Mesenchymal stem cell (in vitro differentiated cells and primary cell): ENCODE measurements at regions not wholly inside any gene's neighbourhood (a gene's known extent, or its start where the extent isn't known, plus 50 kb on each side); places are given as distances from the start of the nearest gene placed in this dataset.

Experiments
- DNase-seq: peaks from one replicate; pipeline ENCODE4 v3.0.0-alpha.2; 2013
- H2AFZ ChIP-seq: one replicate; pipeline ENCODE4 v1.6.1; 2013; ENCODE audit warnings: low read depth, mild to moderate bottlenecking, control low read depth, inconsistent platforms, low read length, moderate library complexity
- H2AK5ac ChIP-seq: 2 replicates; pipeline ENCODE4 v1.6.1; 2013; ENCODE audit warnings: low read length, moderate library complexity, mild to moderate bottlenecking, inconsistent platforms; ENCODE audit not compliant: severe bottlenecking
- H2BK120ac ChIP-seq: one replicate; pipeline ENCODE4 v1.6.1; 2013; ENCODE audit warnings: low read depth, mild to moderate bottlenecking, inconsistent platforms, low read length, moderate library complexity
- H2BK12ac ChIP-seq, 2 experiments: one replicate each; pipeline ENCODE4 v1.6.1; 2013; ENCODE audit warnings: inconsistent platforms in 2 of 2, low read length in 2 of 2, mild to moderate bottlenecking in 2 of 2, moderate library complexity in 2 of 2, control low read depth in 1 of 2
- H2BK15ac ChIP-seq: one replicate; pipeline ENCODE4 v1.6.1; 2013; ENCODE audit warnings: mild to moderate bottlenecking, low read depth, inconsistent platforms; ENCODE audit not compliant: poor library complexity, severe bottlenecking
- H2BK5ac ChIP-seq: 2 replicates; pipeline ENCODE4 v1.6.1; 2013; ENCODE audit warnings: low read depth, mild to moderate bottlenecking, low read length, control low read depth, inconsistent platforms; ENCODE audit not compliant: poor library complexity, severe bottlenecking
- H3K14ac ChIP-seq, 2 experiments: one replicate each; pipeline ENCODE4 v1.6.1; 2013; ENCODE audit warnings: inconsistent platforms in 2 of 2, low read length in 2 of 2, control low read depth in 1 of 2, mild to moderate bottlenecking in 1 of 2, moderate library complexity in 1 of 2
- H3K18ac ChIP-seq, 2 experiments: one replicate each; pipeline ENCODE4 v1.6.1; 2013; ENCODE audit warnings: inconsistent platforms in 2 of 2, low read length in 2 of 2, control low read depth in 1 of 2, low read depth in 1 of 2, mild to moderate bottlenecking in 1 of 2
- H3K23ac ChIP-seq, 2 experiments: one replicate each; pipeline ENCODE4 v1.6.1; 2013; ENCODE audit warnings: inconsistent platforms in 2 of 2, low read length in 2 of 2, mild to moderate bottlenecking in 2 of 2, moderate library complexity in 2 of 2, control low read depth in 1 of 2
- H3K27ac ChIP-seq: 2 replicates; pipeline ENCODE4 v1.5.1; 2013; ENCODE audit warnings: mild to moderate bottlenecking, moderate library complexity, low read length, control low read depth, inconsistent platforms; ENCODE audit not compliant: poor library complexity, severe bottlenecking
- H3K27me3 ChIP-seq, 2 experiments: 2 replicates each; pipeline versions ENCODE4 v1.6.1 to v1.7.0; 2013; ENCODE audit warnings: low read length in 2 of 2, mild to moderate bottlenecking in 2 of 2, moderate library complexity in 2 of 2, control low read depth in 1 of 2, inconsistent platforms in 1 of 2; ENCODE audit not compliant: control insufficient read depth in 1 of 2, insufficient read depth in 1 of 2
- H3K36me3 ChIP-seq, 2 experiments: 2 replicates each; pipeline versions ENCODE4 v1.6.1 to v1.7.0; 2013; ENCODE audit warnings: low read length in 2 of 2, control low read depth in 1 of 2, inconsistent platforms in 1 of 2, low read depth in 1 of 2, mild to moderate bottlenecking in 1 of 2; ENCODE audit not compliant: insufficient read depth in 2 of 2, control insufficient read depth in 1 of 2
- H3K4ac ChIP-seq, 2 experiments: one replicate each; pipeline ENCODE4 v1.6.1; 2013; ENCODE audit warnings: inconsistent platforms in 2 of 2, low read length in 2 of 2, mild to moderate bottlenecking in 2 of 2, moderate library complexity in 2 of 2, control low read depth in 1 of 2, low read depth in 1 of 2
- H3K4me1 ChIP-seq: 2 replicates; pipeline ENCODE4 v1.6.1; 2013; ENCODE audit warnings: low read depth, low read length, control low read depth; ENCODE audit not compliant: control insufficient read depth, insufficient read depth
- H3K4me2 ChIP-seq: 2 replicates; pipeline ENCODE4 v1.6.1; 2013; ENCODE audit warnings: low read length, mild to moderate bottlenecking, inconsistent platforms; ENCODE audit not compliant: poor library complexity, severe bottlenecking
- H3K4me3 ChIP-seq, 2 experiments: 2 replicates each; pipeline versions ENCODE4 v1.5.1 to v1.7.0; 2013; ENCODE audit warnings: low read length in 2 of 2, mild to moderate bottlenecking in 2 of 2, control low read depth in 1 of 2, low read depth in 1 of 2; ENCODE audit not compliant: insufficient read depth in 1 of 2
- H3K79me1 ChIP-seq: replicated peaks from 2 replicates; pipeline ENCODE4 v1.6.1; 2013; ENCODE audit warnings: mild to moderate bottlenecking, control low read depth, low read length, inconsistent platforms; ENCODE audit not compliant: poor library complexity, severe bottlenecking
- H3K9ac ChIP-seq: 2 replicates; pipeline ENCODE4 v1.7.0; 2013; ENCODE audit warnings: mild to moderate bottlenecking, low read length, moderate library complexity
- H3K9me3 ChIP-seq: 2 replicates; pipeline ENCODE4 v1.7.0; 2013; ENCODE audit warnings: mild to moderate bottlenecking, low read length; ENCODE audit not compliant: control insufficient read depth
- H4K8ac ChIP-seq: one replicate; pipeline ENCODE4 v1.6.1; 2013; ENCODE audit warnings: inconsistent platforms, mild to moderate bottlenecking, low read length, moderate library complexity
- H4K91ac ChIP-seq: one replicate; pipeline ENCODE4 v1.6.1; 2013; ENCODE audit warnings: mild to moderate bottlenecking, low read length, inconsistent platforms
- WGBS: methylation state at CpG from one replicate; pipeline ENCODE4 v1.1.7; 2013; ENCODE audit warnings: mixed read lengths; 5-methylcytosine and 5-hydroxymethylcytosine counted together

DNA sequence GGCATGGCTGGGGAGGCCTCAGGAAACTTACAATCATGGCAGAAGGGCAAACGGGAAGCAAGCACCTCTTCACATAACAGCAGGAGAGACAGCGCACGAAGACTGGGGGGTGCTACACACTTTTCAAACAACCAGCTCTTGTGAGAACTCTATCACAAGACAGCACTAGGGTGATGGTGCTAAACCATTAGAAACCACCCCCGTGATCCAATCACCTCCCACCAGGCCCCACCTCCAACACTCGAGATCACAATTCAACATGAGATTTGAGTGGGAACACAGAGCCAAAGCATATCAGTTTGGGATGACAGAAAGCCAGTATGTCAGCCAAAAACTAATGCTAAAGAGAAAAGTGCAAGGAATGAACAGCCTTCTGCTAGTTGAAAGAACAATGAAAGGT lies 309.8 kb upstream of the CCDC54 start:
- no peaks in the 10 kb centered on the region for H3K9me3 ChIP-seq
- H2BK120ac ChIP-seq, result no peak overlapping the region
- H3K14ac ChIP-seq, result no peak overlapping the region
- no peak overlapping the region for H2BK15ac ChIP-seq
- no peaks in the 10 kb centered on the region for H3K79me1 ChIP-seq
- over 99% methylated on average over 5 of the region's 5 CpGs for WGBS
- H3K27ac ChIP-seq, result no peak overlapping the region
- H3K4me2 ChIP-seq, result no peak overlapping the region
- no peak for DNase-seq
- no peak overlapping the region for H2AK5ac ChIP-seq
- H3K9ac ChIP-seq, result no peak overlapping the region
- peak overlapping the region in 1 of 2 experiments; percentile 42 for H2BK12ac ChIP-seq
- no peak overlapping the region for H3K23ac ChIP-seq
- H3K36me3 ChIP-seq, result no peaks in the 10 kb centered on the region
- H2BK5ac ChIP-seq, result no peak overlapping the region
- no peak overlapping the region for H4K91ac ChIP-seq
- no peaks in the 10 kb centered on the region for H3K4me1 ChIP-seq
- no peak overlapping the region for H3K18ac ChIP-seq
- H2AFZ ChIP-seq, result no peak overlapping the region
- no peak overlapping the region for H3K4me3 ChIP-seq
- no peak overlapping the region for H3K4ac ChIP-seq
- no peak overlapping the region for H4K8ac ChIP-seq
- no peaks in the 10 kb centered on the region for H3K27me3 ChIP-seq

DNA sequence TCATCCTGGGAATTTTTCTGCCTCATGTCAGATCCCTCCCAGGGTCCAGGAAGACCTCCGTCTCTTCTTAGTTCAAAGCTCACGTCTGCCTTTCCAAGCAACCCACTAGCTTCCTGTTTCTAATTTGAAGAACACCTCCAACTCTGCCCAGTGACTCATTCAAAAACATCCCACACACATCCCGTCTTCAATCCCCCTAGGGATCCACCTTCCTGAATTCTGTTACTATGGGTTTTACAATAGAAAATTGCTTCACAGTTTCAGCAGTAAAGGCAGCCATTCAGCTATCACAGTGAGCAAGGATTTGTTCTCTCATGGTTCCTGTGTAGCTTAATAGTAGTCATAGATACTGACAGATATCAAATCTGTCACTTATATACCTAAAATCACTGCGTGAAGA lies 308.3 kb upstream of the CCDC54 start:
- no peak overlapping the region for H2BK15ac ChIP-seq
- no peak overlapping the region for H3K23ac ChIP-seq
- no peak overlapping the region for H2BK12ac ChIP-seq
- no peak overlapping the region for H4K91ac ChIP-seq
- peak; percentile 50 for DNase-seq
- no peak overlapping the region for H3K4ac ChIP-seq
- no peaks in the 10 kb centered on the region for H3K9me3 ChIP-seq
- H2BK5ac ChIP-seq, result no peak overlapping the region
- no peak overlapping the region for H2BK120ac ChIP-seq
- H2AK5ac ChIP-seq, result no peak overlapping the region
- H3K4me1 ChIP-seq, result no peaks in the 10 kb centered on the region
- peak overlapping the region; percentile 22 for H3K4me2 ChIP-seq
- H3K27ac ChIP-seq, result peak overlapping the region; percentile 3
- H3K14ac ChIP-seq, result no peak overlapping the region
- H3K4me3 ChIP-seq, result no peak overlapping the region
- no peaks in the 10 kb centered on the region for H3K36me3 ChIP-seq
- H2AFZ ChIP-seq, result no peak overlapping the region
- H4K8ac ChIP-seq, result no peak overlapping the region
- no peaks in the 10 kb centered on the region for H3K79me1 ChIP-seq
- H3K18ac ChIP-seq, result peak overlapping the region in 1 of 2 experiments; percentile 27
- H3K27me3 ChIP-seq, result no peaks in the 10 kb centered on the region
- 17% methylated on average over 4 of the region's 4 CpGs for WGBS
- peak overlapping the region; percentile 66 for H3K9ac ChIP-seq

DNA sequence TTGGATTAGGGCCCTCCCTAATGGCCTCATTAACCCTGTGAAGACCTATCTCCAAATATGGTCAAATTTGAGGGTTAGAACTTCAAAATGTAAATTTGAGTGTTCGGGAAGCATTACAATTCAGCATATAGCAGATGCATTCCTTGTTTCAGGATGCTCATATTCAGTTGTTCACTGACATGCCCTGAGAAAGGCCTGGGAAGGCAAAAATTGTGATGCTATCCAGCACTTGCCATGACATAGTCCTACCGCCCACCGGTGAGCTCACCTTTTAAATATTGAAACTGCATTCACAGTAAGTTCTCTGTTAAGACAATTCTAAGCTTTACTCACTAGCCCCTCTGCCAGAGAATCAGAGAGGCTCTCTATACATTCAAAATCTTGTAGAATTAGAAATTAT lies 300.3 kb upstream of the CCDC54 start:
- Histone ChIP-seq H2BK12ac (no peak overlapping the region), H3K9me3 (no peaks in the 10 kb centered on the region), H3K27me3 (no peaks in the 10 kb centered on the region), H4K91ac (no peak overlapping the region), H2BK120ac (no peak overlapping the region), H3K4me3 (no peak overlapping the region), H3K79me1 (no peaks in the 10 kb centered on the region), H2BK5ac (no peak overlapping the region), H3K18ac (no peak overlapping the region), H4K8ac (no peak overlapping the region), H2AFZ (no peak overlapping the region), H3K14ac (no peak overlapping the region), H3K23ac (no peak overlapping the region), H2BK15ac (no peak overlapping the region), H3K4me2 (no peak overlapping the region), H3K4me1 (no peaks in the 10 kb centered on the region), H3K36me3 (no peaks in the 10 kb centered on the region), H3K4ac (no peak overlapping the region), H3K27ac (no peak overlapping the region), H3K9ac (no peak overlapping the region), H2AK5ac (no peak overlapping the region)
- DNase-seq, result no peak
- 100% methylated on average over 3 of the region's 3 CpGs for WGBS

DNA sequence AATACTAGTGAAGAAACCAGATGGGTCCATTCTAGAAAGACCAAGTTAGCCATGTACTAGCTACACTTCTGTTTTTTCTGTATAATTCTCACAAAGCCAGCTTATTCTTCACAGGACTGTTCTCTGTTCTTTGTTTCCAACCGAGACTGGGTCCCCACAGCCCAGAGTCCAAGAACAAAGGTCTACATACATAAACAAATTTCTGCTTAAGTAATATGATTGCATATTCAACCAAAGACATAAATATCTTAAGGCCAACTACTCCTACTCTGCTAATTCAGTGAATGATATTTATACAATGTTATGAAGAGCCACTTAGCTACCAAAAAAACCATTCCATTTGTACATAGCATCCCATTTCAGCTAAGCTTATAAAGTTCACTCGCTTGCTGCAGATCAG lies 299.8 kb upstream of the CCDC54 start:
- H3K27me3 ChIP-seq, result no peaks in the 10 kb centered on the region
- no peak for DNase-seq
- no peak overlapping the region for H3K4ac ChIP-seq
- no peak overlapping the region for H2BK5ac ChIP-seq
- no peak overlapping the region for H2BK15ac ChIP-seq
- H3K4me2 ChIP-seq, result no peak overlapping the region
- no peaks in the 10 kb centered on the region for H3K9me3 ChIP-seq
- no peaks in the 10 kb centered on the region for H3K79me1 ChIP-seq
- H4K91ac ChIP-seq, result no peak overlapping the region
- 94% methylated on average over 2 of the region's 2 CpGs for WGBS
- H2AFZ ChIP-seq, result no peak overlapping the region
- no peaks in the 10 kb centered on the region for H3K4me1 ChIP-seq
- no peak overlapping the region for H3K23ac ChIP-seq
- H2AK5ac ChIP-seq, result no peak overlapping the region
- no peak overlapping the region for H3K4me3 ChIP-seq
- no peaks in the 10 kb centered on the region for H3K36me3 ChIP-seq
- H3K9ac ChIP-seq, result no peak overlapping the region
- no peak overlapping the region for H4K8ac ChIP-seq
- no peak overlapping the region for H2BK120ac ChIP-seq
- no peak overlapping the region for H3K14ac ChIP-seq
- no peak overlapping the region for H2BK12ac ChIP-seq
- H3K18ac ChIP-seq, result no peak overlapping the region
- no peak overlapping the region for H3K27ac ChIP-seq
